Esophagus muscularis mucosa (tissue), 4 donors: ENCODE measurements at regions not wholly inside any gene's neighbourhood (a gene's known extent, or its start where the extent isn't known, plus 50 kb on each side); places are given as distances from the start of the nearest gene placed in this dataset.

Experiments used
- DNase-seq: peaks from one replicate; pipeline ENCODE4 v3.0.0-alpha.2; 2017; ENCODE audit errors: extremely low spot score
- H3K27ac ChIP-seq, 4 donors: fragments of 200-600 bp; sonication (generic); replicated peaks in 1 of 4; 1 replicate in 3 of 4; 2 replicates in 1 of 4; pipeline ENCODE4 v1.5.1; 2016 to 2019; ENCODE audit warnings: mild to moderate bottlenecking in 1 of 4
- H3K27me3 ChIP-seq, 4 donors: fragments of 200-600 bp; sonication (generic); one replicate each; pipeline versions ENCODE4 v1.5.1 to v1.6.0; 2016 to 2019
- H3K36me3 ChIP-seq, 4 donors: fragments of 200-600 bp; sonication (generic); one replicate each; pipeline ENCODE4 v1.5.1; 2016 to 2019
- H3K4me1 ChIP-seq, 4 donors: fragments of 200-600 bp; sonication (generic); one replicate each; pipeline ENCODE4 v1.5.1; 2016 to 2019
- H3K4me3 ChIP-seq, 4 donors: fragments of 200-600 bp; sonication (generic); 1 replicate in 2 of 4; 2 replicates in 2 of 4; pipeline ENCODE4 v1.5.1; 2016 to 2019; ENCODE audit warnings: mild to moderate bottlenecking in 4 of 4, moderate library complexity in 1 of 4
- H3K9me3 ChIP-seq, 4 donors: fragments of 200-600 bp; sonication (generic); 1 replicate in 3 of 4; 2 replicates in 1 of 4; pipeline ENCODE4 v1.5.1; 2016 to 2019
- CTCF ChIP-seq, 3 experiments: fragments of 200-600 bp in 2 of 3; fragments of 450-650 bp in 1 of 3; sonication (generic) in 2 of 3; IDR thresholded peaks; one replicate each; pipeline ENCODE4 v1.5.1; 2017 to 2019; ENCODE audit warnings: antibody characterized with exemption in 3 of 3, mild to moderate bottlenecking in 2 of 3, moderate library complexity in 1 of 3
- EP300 ChIP-seq: sonication (generic); formaldehyde crosslinking; IDR thresholded peaks from one replicate; pipeline ENCODE4 v1.6.1; 2017; ENCODE audit warnings: antibody characterized with exemption
- POLR2A ChIP-seq: fragments of 450-650 bp; IDR thresholded peaks from one replicate; pipeline ENCODE4 v1.6.1; 2017; ENCODE audit warnings: antibody characterized with exemption, moderate library complexity, mild to moderate bottlenecking, low read depth
- POLR2AphosphoS5 ChIP-seq, 2 donors: sonication (generic); formaldehyde crosslinking; IDR thresholded peaks; one replicate each; pipeline ENCODE4 v1.6.1; 2017; ENCODE audit warnings: antibody characterized with exemption in 2 of 2
- WGBS: methylation state at CpG from one replicate; pipeline ENCODE4 v1.1.5; 2018; 5-methylcytosine and 5-hydroxymethylcytosine counted together
- intact Hi-C: fragments of 100-400 bp; cut with DNase I; formaldehyde crosslinking; loops from one replicate; pipeline ENCODE4 v1.15.1; 2023

DNA sequence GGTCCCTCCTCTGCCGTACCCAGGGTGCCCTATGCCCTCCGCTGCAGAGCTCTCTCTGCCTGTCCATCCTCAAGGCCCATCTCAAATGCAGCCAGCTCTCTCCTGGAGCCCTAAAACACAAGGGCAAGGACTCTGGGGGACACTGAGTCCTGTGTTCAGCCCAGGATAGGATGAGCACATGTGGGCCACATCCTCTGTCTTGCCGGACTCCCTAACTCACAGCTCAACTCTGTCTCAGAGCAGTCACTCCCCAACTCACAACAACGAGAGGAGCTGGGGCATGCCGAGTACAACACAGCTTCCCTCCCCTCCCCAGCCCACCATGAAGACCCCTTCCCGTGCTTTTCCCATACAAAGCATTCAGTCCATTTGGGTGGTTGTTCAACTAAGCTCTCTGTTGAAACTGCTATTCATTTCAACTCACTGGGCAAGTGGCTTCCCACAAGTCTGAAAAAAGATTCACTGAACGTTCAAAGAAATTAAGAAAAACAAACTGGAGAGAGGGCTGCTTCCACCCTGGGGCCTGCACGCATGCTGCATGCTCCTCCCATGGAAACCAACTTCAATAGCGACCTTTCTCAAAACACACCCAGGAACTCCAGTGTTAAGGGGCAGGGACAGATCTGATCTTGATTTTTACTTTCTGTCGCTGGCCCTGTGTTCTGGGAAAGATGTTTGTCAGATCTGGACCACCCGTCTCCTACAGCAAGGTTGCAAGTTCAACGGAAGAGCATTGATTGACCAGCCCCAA, 124.3 kb upstream of the IGF1R start:
- H3K27ac ChIP-seq = no peak overlapping the region
- no peaks in the 10 kb centered on the region for H3K27me3 ChIP-seq
- no peak overlapping the region for H3K4me3 ChIP-seq
- TF ChIP-seq POLR2AphosphoS5 (IDR thresholded peaks at IDR 0.05) (no peak), CTCF (IDR thresholded peaks at IDR 0.05) (no peak), EP300 (no peak), POLR2A (no peak)
- H3K4me1 ChIP-seq = peaks cover 0 to 13% (median 10%) of the 10 kb centered on the region in 4 donors
- H3K36me3 ChIP-seq = no peaks in the 10 kb centered on the region
- no peaks in the 10 kb centered on the region for H3K9me3 ChIP-seq
- DNase-seq = no peak
- 79% methylated on average over 12 of the region's 12 CpGs for WGBS
- intact Hi-C loops = loop anchor here (5.0 kb wide), 1 partner anchor 118 kb away; no protein-coding TSS in a partner anchor

- intact Hi-C loops = loop anchor here (5.0 kb wide), 1 partner anchor 117 kb away; no protein-coding TSS in a partner anchor
- no peak for DNase-seq
- TF ChIP-seq POLR2A (no peak), POLR2AphosphoS5 (IDR thresholded peaks at IDR 0.05) (no peak), EP300 (no peak), CTCF (IDR thresholded peaks at IDR 0.05) (no peak)
- Histone ChIP-seq H3K4me1 (peaks cover 0 to 11% (median 5%) of the 10 kb centered on the region in 4 donors), H3K36me3 (no peaks in the 10 kb centered on the region), H3K9me3 (no peaks in the 10 kb centered on the region), H3K27me3 (no peaks in the 10 kb centered on the region), H3K27ac (no peak overlapping the region), H3K4me3 (no peak overlapping the region)
- 74% methylated on average over 9 of the region's 10 CpGs for WGBS
Observed at GRCh38 chr15:98524838-98525660, 123.3 kb upstream of the IGF1R start.

DNA sequence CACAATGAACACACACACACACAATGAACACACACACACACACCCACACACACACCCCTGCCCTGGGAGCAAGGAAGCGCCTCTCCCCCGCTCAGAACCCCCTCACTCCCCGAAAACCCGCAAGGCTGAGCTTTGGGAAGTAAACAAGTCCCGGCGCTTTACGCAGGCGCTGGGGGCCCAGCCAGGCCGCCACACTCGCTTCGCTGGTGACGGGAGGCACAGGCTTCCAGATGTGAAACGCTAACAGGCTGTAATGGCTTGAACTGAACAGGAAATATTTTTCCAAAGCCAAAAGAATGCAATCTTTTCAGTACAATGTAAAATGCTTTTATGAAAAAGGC, 122.7 kb upstream of the IGF1R start:
- Histone ChIP-seq H3K27me3 (peaks cover 0 to 1% (median 0%) of the 10 kb centered on the region in 4 donors), H3K4me1 (peaks cover 0 to 11% (median 5%) of the 10 kb centered on the region in 4 donors), H3K9me3 (no peaks in the 10 kb centered on the region), H3K36me3 (no peaks in the 10 kb centered on the region), H3K27ac (no peak overlapping the region), H3K4me3 (no peak overlapping the region)
- no peak for DNase-seq
- intact Hi-C loops = no loop called here
- WGBS = 82% methylated on average over 8 of the region's 13 CpGs
- no peak for TF ChIP-seq POLR2AphosphoS5 (IDR thresholded peaks at IDR 0.05)
- TF ChIP-seq POLR2A = no peak

DNA sequence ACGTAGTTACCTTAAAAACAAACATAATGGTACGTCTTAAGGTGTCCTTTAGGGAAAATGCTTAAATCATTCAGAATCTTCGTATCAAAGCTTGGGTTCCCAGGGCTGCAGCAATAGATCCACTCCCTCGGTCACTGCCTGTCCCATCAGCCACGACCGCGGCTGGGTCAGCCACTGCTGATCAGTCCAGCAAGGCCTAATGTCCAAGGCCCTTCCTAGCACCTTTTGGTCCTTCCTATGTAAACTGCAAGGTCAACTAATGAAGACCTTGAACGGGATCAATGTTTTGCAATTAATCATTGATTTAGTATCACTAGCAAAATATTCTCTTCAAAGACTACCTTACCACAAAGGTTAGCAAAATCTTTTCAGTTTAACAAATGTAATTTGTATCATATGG, 122.2 kb upstream of the IGF1R start:
- WGBS = 83% methylated on average over 8 of the region's 8 CpGs
- H3K27ac ChIP-seq = no peak overlapping the region
- peaks cover 0 to 11% (median 5%) of the 10 kb centered on the region in 4 donors for H3K4me1 ChIP-seq
- intact Hi-C loops = no loop called here
- no peak for DNase-seq
- H3K36me3 ChIP-seq = no peaks in the 10 kb centered on the region
- H3K27me3 ChIP-seq = peaks cover 0 to 3% (median 0%) of the 10 kb centered on the region in 4 donors
- no peak overlapping the region for H3K4me3 ChIP-seq
- TF ChIP-seq POLR2AphosphoS5 (IDR thresholded peaks at IDR 0.05) = no peak
- no peak for TF ChIP-seq EP300
- no peak for TF ChIP-seq POLR2A
- TF ChIP-seq CTCF (IDR thresholded peaks at IDR 0.05) = no peak
- no peaks in the 10 kb centered on the region for H3K9me3 ChIP-seq

DNA sequence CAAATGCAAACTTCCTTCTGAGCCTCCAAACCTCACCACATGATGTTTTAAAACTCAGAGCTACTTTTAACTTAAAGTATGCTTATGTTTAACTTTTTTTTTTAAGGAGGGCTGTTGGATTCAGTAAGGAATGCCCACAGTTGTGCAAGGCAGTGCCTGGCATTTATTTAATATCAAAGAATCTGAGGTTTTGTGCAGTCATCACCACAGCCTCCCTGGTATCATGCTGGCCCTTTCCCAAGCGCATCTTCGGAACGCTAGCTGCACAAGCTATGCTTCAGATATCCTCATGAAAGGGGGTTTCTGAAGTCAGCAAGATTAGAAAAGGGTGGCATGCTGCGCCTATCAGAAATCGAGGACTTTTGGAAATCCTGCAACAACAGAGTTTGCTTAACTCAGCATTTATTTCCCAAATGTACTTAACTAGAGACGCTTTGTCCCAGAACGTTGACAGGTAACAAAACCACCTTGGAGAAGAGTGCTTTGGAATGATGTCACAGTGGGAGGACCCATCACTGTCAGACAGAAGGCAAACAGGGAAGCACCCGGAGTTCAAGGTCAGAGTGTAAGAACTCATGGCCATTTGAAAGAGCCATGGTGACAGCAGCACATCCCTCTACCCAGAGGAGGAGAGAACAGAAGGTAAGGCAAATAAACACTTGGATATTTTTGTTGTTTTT, 120.2 kb upstream of the IGF1R start:
- H3K4me1 ChIP-seq = peaks cover 0 to 11% (median 5%) of the 10 kb centered on the region in 4 donors
- H3K9me3 ChIP-seq = no peaks in the 10 kb centered on the region
- DNase-seq = no peak
- H3K27ac ChIP-seq = no peak overlapping the region
- H3K27me3 ChIP-seq = peaks cover 0 to 3% (median 0%) of the 10 kb centered on the region in 4 donors
- no peak overlapping the region for H3K4me3 ChIP-seq
- 87% methylated on average over 8 of the region's 8 CpGs for WGBS
- H3K36me3 ChIP-seq = no peaks in the 10 kb centered on the region
- intact Hi-C loops = no loop called here
- no peak for TF ChIP-seq POLR2AphosphoS5 (IDR thresholded peaks at IDR 0.05)
- no peak for TF ChIP-seq EP300
- no peak for TF ChIP-seq CTCF (IDR thresholded peaks at IDR 0.05)
- TF ChIP-seq POLR2A = no peak
